SK-N-SH treated with all-trans-retinoic acid at 6 μM for 48 hours (cell line): ENCODE measurements at regions not wholly inside any gene's neighbourhood (a gene's known extent, or its start where the extent isn't known, plus 50 kb on each side); places are given as distances from the start of the nearest gene placed in this dataset.
"Not testable (repeated sequence)": the region's sequence is repeated elsewhere in the genome, so short reads cannot be mapped to it uniquely, and the experiment has no call there.

Experiments
- ATAC-seq: fragments of 200-7000 bp; cut with Tn5 transposase; 3 replicates; pipeline ENCODE4 v1.9.1; 2020; ENCODE audit warnings: mild to moderate bottlenecking, moderate library complexity
- ARNTL ChIP-seq: fragments of 450-650 bp; formaldehyde crosslinking; IDR thresholded peaks from 2 replicates; pipeline ENCODE4 v1.5.0; 2020; ENCODE audit warnings: low read depth, mild to moderate bottlenecking, moderate library complexity, borderline replicate concordance
- BACH2 ChIP-seq: fragments of 250-450 bp; sonication (Bioruptor Pico); IDR thresholded peaks from 2 replicates; pipeline ENCODE4 v1.9.0; 2021; ENCODE audit warnings: mild to moderate bottlenecking, borderline replicate concordance
- CSDC2 ChIP-seq: fragments of 250-450 bp; sonication (Bioruptor Pico); IDR thresholded peaks from 2 replicates; pipeline ENCODE4 v1.5.0; 2020; ENCODE audit warnings: mild to moderate bottlenecking, moderate library complexity
- ESRRG ChIP-seq: fragments of 250-450 bp; sonication (Bioruptor Pico); IDR thresholded peaks from 2 replicates; pipeline ENCODE4 v1.6.1; 2021; ENCODE audit warnings: mild to moderate bottlenecking
- GLIS3 ChIP-seq: fragments of 250-450 bp; sonication (Bioruptor Pico); IDR thresholded peaks from 2 replicates; pipeline ENCODE4 v1.5.0; 2020; ENCODE audit warnings: mild to moderate bottlenecking, moderate library complexity
- ISL1 ChIP-seq: fragments of 250-450 bp; sonication (Bioruptor Pico); IDR thresholded peaks from 2 replicates; pipeline ENCODE4 v2.1.2; 2022; ENCODE audit warnings: mild to moderate bottlenecking, moderate library complexity
- OSR1 ChIP-seq: fragments of 250-450 bp; sonication (Bioruptor Pico); IDR thresholded peaks from 2 replicates; pipeline ENCODE4 v1.8.0; 2022; ENCODE audit warnings: moderate library complexity, mild to moderate bottlenecking, inconsistent platforms
- PPARA ChIP-seq: fragments of 250-450 bp; sonication (Bioruptor Pico); IDR thresholded peaks from 2 replicates; pipeline ENCODE4 v1.5.0; 2020; ENCODE audit warnings: mild to moderate bottlenecking, borderline replicate concordance
- RARB ChIP-seq: fragments of 250-450 bp; sonication (Bioruptor Pico); IDR thresholded peaks from 2 replicates; pipeline ENCODE4 v1.8.0; 2021; ENCODE audit warnings: mild to moderate bottlenecking, moderate library complexity
- SNAI2 ChIP-seq: fragments of 250-450 bp; sonication (Bioruptor Pico); IDR thresholded peaks from 2 replicates; pipeline ENCODE4 v1.5.0; 2020; ENCODE audit warnings: mild to moderate bottlenecking, moderate library complexity
- TCF4 ChIP-seq: fragments of 250-450 bp; sonication (Bioruptor Pico); IDR thresholded peaks from 2 replicates; pipeline ENCODE4 v1.8.0; 2021; ENCODE audit warnings: mild to moderate bottlenecking, moderate library complexity, borderline replicate concordance
- TOX ChIP-seq: fragments of 250-450 bp; sonication (Bioruptor Pico); IDR thresholded peaks from 2 replicates; pipeline ENCODE4 v1.8.0; 2021; ENCODE audit warnings: mild to moderate bottlenecking, moderate library complexity, borderline replicate concordance
- ZC3H10 ChIP-seq: fragments of 250-450 bp; sonication (Bioruptor Pico); IDR thresholded peaks from 2 replicates; pipeline ENCODE4 v1.5.1; 2021; ENCODE audit warnings: mild to moderate bottlenecking, moderate library complexity
- ZFP3 ChIP-seq: fragments of 250-450 bp; sonication (Bioruptor Pico); IDR thresholded peaks from 2 replicates; pipeline ENCODE4 v1.5.0; 2020; ENCODE audit warnings: mild to moderate bottlenecking, moderate library complexity
- ZNF565 ChIP-seq: fragments of 450-650 bp; formaldehyde crosslinking; conservative IDR thresholded peaks from 2 replicates; pipeline ENCODE4 v1.5.0; 2020; ENCODE audit warnings: low read depth, mild to moderate bottlenecking, moderate library complexity
- ZNF70 ChIP-seq: fragments of 450-650 bp; formaldehyde crosslinking; IDR thresholded peaks from 2 replicates; pipeline ENCODE4 v1.5.0; 2020; ENCODE audit warnings: mild to moderate bottlenecking, moderate library complexity
- ZNF8 ChIP-seq: fragments of 450-650 bp; formaldehyde crosslinking; IDR thresholded peaks from 2 replicates; pipeline ENCODE4 v1.5.0; 2020; ENCODE audit warnings: mild to moderate bottlenecking, moderate library complexity
- TF ChIP-seq, protein P1 (sequence below): fragments of 250-450 bp; sonication (Bioruptor Pico); IDR thresholded peaks from 2 replicates; pipeline ENCODE4 v1.8.0; 2021; ENCODE audit warnings: low read depth, mild to moderate bottlenecking, moderate library complexity, borderline replicate concordance
- TF ChIP-seq, protein P2 (sequence below): fragments of 250-450 bp; sonication (Bioruptor Pico); IDR thresholded peaks from 2 replicates; pipeline ENCODE4 v1.5.1; 2021; ENCODE audit warnings: mild to moderate bottlenecking, moderate library complexity
- TF ChIP-seq, protein P3 (sequence below): fragments of 250-450 bp; sonication (Bioruptor Pico); IDR thresholded peaks from 2 replicates; pipeline ENCODE4 v1.5.0; 2020; ENCODE audit warnings: mild to moderate bottlenecking, moderate library complexity

DNA sequence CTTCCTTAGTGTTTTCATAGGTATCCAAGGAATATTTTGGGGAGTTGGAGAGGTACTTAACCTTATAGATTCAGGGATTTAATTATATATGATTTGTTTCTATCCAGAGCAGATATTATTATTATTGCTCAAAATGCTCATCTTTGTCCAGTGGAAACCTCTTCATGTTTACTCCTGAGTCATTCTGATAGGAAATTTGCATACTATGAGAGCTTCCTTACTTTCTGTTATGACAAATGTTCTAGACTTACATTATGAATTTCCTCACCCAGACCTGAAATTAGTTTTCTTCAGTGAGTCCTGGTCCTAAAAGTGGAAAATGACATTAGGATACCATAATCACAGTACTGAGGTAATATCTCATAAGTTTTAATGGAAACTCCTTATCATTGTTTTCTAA is 57.5 kb upstream of the PLPPR5 start:
- no peak for ATAC-seq
- TF ChIP-seq ZNF8 (no peak), ARNTL (CRISPR knock-in tag) (no peak), ZNF565 (no peak), TCF4 (no peak), SNAI2 (CRISPR knock-in tag) (no peak)
- TF ChIP-seq, protein P1, sequence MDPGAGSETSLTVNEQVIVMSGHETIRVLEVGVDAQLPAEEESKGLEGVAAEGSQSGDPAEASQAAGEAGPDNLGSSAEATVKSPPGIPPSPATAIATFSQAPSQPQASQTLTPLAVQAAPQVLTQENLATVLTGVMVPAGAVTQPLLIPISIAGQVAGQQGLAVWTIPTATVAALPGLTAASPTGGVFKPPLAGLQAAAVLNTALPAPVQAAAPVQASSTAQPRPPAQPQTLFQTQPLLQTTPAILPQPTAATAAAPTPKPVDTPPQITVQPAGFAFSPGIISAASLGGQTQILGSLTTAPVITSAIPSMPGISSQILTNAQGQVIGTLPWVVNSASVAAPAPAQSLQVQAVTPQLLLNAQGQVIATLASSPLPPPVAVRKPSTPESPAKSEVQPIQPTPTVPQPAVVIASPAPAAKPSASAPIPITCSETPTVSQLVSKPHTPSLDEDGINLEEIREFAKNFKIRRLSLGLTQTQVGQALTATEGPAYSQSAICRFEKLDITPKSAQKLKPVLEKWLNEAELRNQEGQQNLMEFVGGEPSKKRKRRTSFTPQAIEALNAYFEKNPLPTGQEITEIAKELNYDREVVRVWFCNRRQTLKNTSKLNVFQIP (CRISPR knock-in tag), result no peak

DNA sequence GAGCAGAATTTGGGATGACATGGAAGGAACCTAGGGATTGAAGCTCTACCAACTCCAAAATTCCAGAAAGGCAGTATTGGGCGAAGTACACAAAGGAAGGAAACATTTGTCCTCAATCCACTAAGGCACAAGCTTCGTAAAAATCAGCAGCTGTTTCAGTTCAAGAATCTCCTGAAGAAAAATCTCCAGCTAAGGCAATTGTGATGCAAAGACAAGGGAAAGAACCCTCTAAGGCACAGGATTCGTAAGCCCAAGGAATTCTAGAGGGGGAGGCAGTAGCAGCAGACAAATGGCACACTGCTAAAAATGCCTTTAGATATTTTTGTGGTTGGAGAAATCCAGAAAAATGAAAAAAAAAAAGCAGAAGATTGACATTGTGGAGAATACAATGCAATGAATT is 64.5 kb upstream of the PLPPR5 start:
- ATAC-seq, result no peak
- no peak for TF ChIP-seq ZC3H10
- no peak for TF ChIP-seq RARB
- TF ChIP-seq ISL1 (CRISPR knock-in tag), result no peak
- TF ChIP-seq BACH2, result no peak
- no peak for TF ChIP-seq GLIS3
- no peak for TF ChIP-seq OSR1
- no peak for TF ChIP-seq ZNF70 (CRISPR knock-in tag)
- TF ChIP-seq TOX (CRISPR knock-in tag), result no peak
- TF ChIP-seq ZNF565, result no peak
- TF ChIP-seq, protein P1 (CRISPR knock-in tag), result no peak
- no peak for TF ChIP-seq ESRRG (CRISPR knock-in tag)
- no peak for TF ChIP-seq SNAI2 (CRISPR knock-in tag)
- TF ChIP-seq PPARA, result no peak

DNA sequence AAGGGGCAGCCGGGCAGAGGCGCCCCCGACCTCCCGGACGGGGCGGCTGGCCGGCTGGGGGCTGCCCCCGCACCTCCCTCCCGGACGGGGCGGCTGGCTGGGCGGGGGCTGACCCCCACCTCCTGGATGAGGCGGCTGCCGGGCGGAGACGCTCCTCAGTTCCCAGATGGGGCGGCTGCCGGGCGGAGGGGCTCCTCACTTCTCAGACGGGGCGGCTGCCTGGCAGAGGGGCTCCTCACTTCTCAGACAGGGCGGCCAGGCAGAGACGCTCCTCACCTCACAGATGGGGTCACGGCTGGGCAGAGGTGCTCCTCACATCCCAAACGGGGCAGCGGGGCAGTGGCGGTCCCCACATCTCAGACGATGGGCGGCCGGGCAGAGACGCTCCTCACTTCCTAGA is 73.9 kb upstream of the PLPPR5 start:
- ATAC-seq, result not testable (repeated sequence)

DNA sequence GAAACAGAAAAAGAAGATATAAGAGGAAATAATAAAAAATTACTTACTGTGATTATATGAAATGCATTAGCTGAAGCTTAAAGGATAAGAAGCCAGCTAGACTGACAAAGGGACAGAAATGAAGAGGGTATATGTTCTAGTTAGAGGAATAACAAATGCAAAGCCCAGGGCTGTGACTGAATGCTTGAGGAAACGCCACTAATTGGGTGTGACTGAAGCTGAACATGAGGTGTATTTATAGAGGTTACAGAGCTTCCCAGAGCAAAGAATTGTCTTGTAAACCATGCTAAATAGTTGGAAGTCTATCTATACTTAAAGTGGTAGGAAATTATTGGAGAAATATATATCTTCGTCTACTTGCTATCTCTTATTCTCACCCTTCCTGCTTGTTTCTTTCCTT is 77.7 kb upstream of the PLPPR5 start:
- no peak for ATAC-seq
- TF ChIP-seq GLIS3, result no peak
- TF ChIP-seq, protein P1 (CRISPR knock-in tag), result no peak
- no peak for TF ChIP-seq ISL1 (CRISPR knock-in tag)
- no peak for TF ChIP-seq CSDC2
- TF ChIP-seq ZC3H10, result no peak
- TF ChIP-seq OSR1, result no peak
- TF ChIP-seq, protein P2, sequence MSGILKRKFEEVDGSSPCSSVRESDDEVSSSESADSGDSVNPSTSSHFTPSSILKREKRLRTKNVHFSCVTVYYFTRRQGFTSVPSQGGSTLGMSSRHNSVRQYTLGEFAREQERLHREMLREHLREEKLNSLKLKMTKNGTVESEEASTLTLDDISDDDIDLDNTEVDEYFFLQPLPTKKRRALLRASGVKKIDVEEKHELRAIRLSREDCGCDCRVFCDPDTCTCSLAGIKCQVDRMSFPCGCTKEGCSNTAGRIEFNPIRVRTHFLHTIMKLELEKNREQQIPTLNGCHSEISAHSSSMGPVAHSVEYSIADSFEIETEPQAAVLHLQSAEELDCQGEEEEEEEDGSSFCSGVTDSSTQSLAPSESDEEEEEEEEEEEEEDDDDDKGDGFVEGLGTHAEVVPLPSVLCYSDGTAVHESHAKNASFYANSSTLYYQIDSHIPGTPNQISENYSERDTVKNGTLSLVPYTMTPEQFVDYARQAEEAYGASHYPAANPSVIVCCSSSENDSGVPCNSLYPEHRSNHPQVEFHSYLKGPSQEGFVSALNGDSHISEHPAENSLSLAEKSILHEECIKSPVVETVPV (CRISPR knock-in tag), result no peak
- no peak for TF ChIP-seq SNAI2 (CRISPR knock-in tag)
- no peak for TF ChIP-seq TCF4
- no peak for TF ChIP-seq ZFP3 (CRISPR knock-in tag)
- no peak for TF ChIP-seq TOX (CRISPR knock-in tag)
- TF ChIP-seq, protein P3, sequence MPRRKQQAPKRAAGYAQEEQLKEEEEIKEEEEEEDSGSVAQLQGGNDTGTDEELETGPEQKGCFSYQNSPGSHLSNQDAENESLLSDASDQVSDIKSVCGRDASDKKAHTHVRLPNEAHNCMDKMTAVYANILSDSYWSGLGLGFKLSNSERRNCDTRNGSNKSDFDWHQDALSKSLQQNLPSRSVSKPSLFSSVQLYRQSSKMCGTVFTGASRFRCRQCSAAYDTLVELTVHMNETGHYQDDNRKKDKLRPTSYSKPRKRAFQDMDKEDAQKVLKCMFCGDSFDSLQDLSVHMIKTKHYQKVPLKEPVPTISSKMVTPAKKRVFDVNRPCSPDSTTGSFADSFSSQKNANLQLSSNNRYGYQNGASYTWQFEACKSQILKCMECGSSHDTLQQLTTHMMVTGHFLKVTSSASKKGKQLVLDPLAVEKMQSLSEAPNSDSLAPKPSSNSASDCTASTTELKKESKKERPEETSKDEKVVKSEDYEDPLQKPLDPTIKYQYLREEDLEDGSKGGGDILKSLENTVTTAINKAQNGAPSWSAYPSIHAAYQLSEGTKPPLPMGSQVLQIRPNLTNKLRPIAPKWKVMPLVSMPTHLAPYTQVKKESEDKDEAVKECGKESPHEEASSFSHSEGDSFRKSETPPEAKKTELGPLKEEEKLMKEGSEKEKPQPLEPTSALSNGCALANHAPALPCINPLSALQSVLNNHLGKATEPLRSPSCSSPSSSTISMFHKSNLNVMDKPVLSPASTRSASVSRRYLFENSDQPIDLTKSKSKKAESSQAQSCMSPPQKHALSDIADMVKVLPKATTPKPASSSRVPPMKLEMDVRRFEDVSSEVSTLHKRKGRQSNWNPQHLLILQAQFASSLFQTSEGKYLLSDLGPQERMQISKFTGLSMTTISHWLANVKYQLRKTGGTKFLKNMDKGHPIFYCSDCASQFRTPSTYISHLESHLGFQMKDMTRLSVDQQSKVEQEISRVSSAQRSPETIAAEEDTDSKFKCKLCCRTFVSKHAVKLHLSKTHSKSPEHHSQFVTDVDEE, result no peak
- no peak for TF ChIP-seq ESRRG (CRISPR knock-in tag)
